Kidney (tissue), 13 donors: ENCODE measurements at regions not wholly inside any gene's neighbourhood (a gene's known extent, or its start where the extent isn't known, plus 50 kb on each side); places are given as distances from the start of the nearest gene placed in this dataset.

Source experiments
- DNase-seq, 5 donors: peaks; one replicate each; pipeline ENCODE4 v3.0.0-alpha.2; 2013 to 2020
- FAIRE-seq: peaks from 2 replicates; lab custom pipeline; 2012; peaks lifted over from hg19 to GRCh38; lab: Jason Lieb, UNC
- H3K27ac ChIP-seq, 2 donors: one replicate each; pipeline ENCODE4 v1.7.0; 2013; ENCODE audit warnings: low read depth in 2 of 2, low read length in 2 of 2, inconsistent platforms in 1 of 2
- H3K27me3 ChIP-seq: one replicate; pipeline ENCODE4 v1.7.1; 2013; ENCODE audit warnings: low read length, inconsistent platforms; ENCODE audit not compliant: control insufficient read depth, insufficient read depth
- H3K36me3 ChIP-seq, 3 donors: one replicate each; pipeline versions ENCODE4 v1.7.0 to v1.7.1; 2013; ENCODE audit warnings: low read length in 3 of 3, control low read depth in 1 of 3, inconsistent platforms in 1 of 3; ENCODE audit not compliant: insufficient read depth in 3 of 3, control insufficient read depth in 2 of 3
- H3K4me1 ChIP-seq, 3 donors: one replicate each; pipeline versions ENCODE4 v1.7.0 to v1.7.1; 2013; ENCODE audit warnings: low read length in 3 of 3, inconsistent platforms in 1 of 3, low read depth in 1 of 3; ENCODE audit not compliant: control insufficient read depth in 2 of 3, insufficient read depth in 2 of 3
- H3K4me3 ChIP-seq, 3 donors: one replicate each; pipeline versions ENCODE4 v1.7.0 to v1.8.1; 2013; ENCODE audit warnings: low read length in 3 of 3, control low read depth in 1 of 3, inconsistent platforms in 1 of 3
- H3K9ac ChIP-seq, 3 donors: one replicate each; pipeline versions ENCODE4 v1.7.0 to v1.7.1; 2013; ENCODE audit warnings: low read length in 3 of 3, control low read depth in 1 of 3, inconsistent platforms in 1 of 3
- H3K9me3 ChIP-seq, 3 donors: one replicate each; pipeline versions ENCODE4 v1.7.0 to v1.7.1; 2013; ENCODE audit warnings: low read length in 3 of 3, control low read depth in 1 of 3, inconsistent platforms in 1 of 3; ENCODE audit not compliant: control insufficient read depth in 2 of 3, insufficient read depth in 1 of 3
- intact Hi-C: fragments of 100-400 bp; cut with DNase I; formaldehyde crosslinking; loops from one replicate; pipeline ENCODE4 v1.11.1; 2022
- TF ChIP-seq, protein P1 (sequence below): IDR thresholded peaks from 3 replicates; pipeline ENCODE4 v1.5.1; 2012; ENCODE audit warnings: mild to moderate bottlenecking, moderate library complexity, borderline replicate concordance; ENCODE audit not compliant: insufficient read depth; ENCODE audit errors: extremely low read depth
- donor health status: control.
- donor health status: control.
- donor health status: control.
- donor health status: control.
- donor health status: control.
- donor health status: DM: yes; HTN: yes; CAD: no.
- donor health status: Normal renal cell carcinoma (clear cell type).

DNA sequence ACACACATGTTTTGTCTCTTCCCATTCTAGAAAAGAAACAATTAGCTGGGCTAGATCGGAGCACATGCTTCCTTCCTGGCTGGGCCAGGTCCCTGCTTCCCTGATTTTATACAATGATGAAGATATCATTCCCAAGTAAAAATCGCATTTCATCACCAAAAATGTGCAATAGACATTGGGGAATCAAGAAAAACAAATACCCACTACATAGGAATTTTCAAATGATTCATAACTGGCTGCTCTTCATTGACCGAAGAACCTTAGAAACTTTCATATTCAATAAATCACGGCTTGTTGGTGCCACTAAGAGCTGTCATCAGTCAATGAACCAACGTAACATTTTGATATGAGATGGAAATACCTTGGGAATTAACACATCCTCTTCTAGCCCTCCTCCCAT is 373.6 kb upstream of the TRIB2 start:
- H3K9me3 ChIP-seq = no peaks in the 10 kb centered on the region
- no peaks in the 10 kb centered on the region for H3K36me3 ChIP-seq
- no peaks in the 10 kb centered on the region for H3K27me3 ChIP-seq
- no peak for FAIRE-seq
- intact Hi-C loops = no loop called here
- no peak overlapping the region for H3K4me3 ChIP-seq
- H3K9ac ChIP-seq = no peak overlapping the region
- H3K4me1 ChIP-seq = no peaks in the 10 kb centered on the region
- no peak for DNase-seq
- no peak overlapping the region for H3K27ac ChIP-seq
- TF ChIP-seq, protein P1, sequence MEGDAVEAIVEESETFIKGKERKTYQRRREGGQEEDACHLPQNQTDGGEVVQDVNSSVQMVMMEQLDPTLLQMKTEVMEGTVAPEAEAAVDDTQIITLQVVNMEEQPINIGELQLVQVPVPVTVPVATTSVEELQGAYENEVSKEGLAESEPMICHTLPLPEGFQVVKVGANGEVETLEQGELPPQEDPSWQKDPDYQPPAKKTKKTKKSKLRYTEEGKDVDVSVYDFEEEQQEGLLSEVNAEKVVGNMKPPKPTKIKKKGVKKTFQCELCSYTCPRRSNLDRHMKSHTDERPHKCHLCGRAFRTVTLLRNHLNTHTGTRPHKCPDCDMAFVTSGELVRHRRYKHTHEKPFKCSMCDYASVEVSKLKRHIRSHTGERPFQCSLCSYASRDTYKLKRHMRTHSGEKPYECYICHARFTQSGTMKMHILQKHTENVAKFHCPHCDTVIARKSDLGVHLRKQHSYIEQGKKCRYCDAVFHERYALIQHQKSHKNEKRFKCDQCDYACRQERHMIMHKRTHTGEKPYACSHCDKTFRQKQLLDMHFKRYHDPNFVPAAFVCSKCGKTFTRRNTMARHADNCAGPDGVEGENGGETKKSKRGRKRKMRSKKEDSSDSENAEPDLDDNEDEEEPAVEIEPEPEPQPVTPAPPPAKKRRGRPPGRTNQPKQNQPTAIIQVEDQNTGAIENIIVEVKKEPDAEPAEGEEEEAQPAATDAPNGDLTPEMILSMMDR = no peak

DNA sequence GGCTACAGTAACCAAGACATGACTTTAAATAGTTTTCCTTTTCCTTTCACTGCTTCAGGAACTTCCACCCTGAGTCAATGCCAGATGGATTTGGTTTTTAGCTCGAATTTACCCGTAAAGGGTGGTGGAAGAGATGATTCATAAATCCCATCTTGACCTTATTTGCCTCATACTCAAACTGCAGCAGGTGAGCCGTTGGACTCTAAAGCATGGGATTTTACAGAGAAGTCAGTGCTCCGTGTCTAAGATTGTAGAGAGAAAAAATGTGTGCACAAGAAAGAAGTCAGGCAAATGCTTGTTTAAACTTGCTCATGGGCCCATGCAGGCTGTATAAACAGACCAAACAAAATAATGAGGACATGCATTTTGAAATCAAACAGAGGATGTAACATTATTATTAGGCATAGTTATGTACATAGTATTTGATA is 369.7 kb upstream of the TRIB2 start:
- no peak overlapping the region for H3K4me3 ChIP-seq
- no peak for DNase-seq
- no peaks in the 10 kb centered on the region for H3K36me3 ChIP-seq
- no peaks in the 10 kb centered on the region for H3K9me3 ChIP-seq
- no peaks in the 10 kb centered on the region for H3K27me3 ChIP-seq
- intact Hi-C loops = no loop called here
- H3K27ac ChIP-seq = no peak overlapping the region
- TF ChIP-seq, protein P1 = no peak
- no peak for FAIRE-seq
- no peaks in the 10 kb centered on the region for H3K4me1 ChIP-seq
- H3K9ac ChIP-seq = no peak overlapping the region

DNA sequence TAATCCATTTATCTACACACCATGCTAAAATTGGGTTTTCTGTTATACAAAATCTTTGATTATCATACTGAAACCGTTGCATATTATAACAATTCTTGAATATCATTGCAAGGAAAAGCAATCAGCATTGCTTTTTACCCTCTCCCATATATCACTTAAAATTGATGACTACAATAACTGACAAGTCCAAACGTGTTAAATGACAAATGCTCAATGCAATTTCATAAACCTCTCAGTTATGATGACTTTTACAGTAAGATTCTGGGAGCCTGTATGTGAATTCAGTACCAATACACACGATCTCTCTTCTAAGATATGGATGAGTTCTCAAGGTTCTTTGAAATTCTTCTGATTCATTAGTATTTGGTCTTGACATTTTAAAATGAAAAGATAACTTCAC is 368.5 kb upstream of the TRIB2 start:
- Histone ChIP-seq H3K4me3 (no peak overlapping the region), H3K36me3 (no peaks in the 10 kb centered on the region), H3K27me3 (no peaks in the 10 kb centered on the region), H3K4me1 (no peaks in the 10 kb centered on the region), H3K27ac (no peak overlapping the region), H3K9ac (no peak overlapping the region), H3K9me3 (no peaks in the 10 kb centered on the region)
- intact Hi-C loops = no loop called here
- peak; percentile 8 for FAIRE-seq
- DNase-seq = no peak
- TF ChIP-seq, protein P1 = no peak

DNA sequence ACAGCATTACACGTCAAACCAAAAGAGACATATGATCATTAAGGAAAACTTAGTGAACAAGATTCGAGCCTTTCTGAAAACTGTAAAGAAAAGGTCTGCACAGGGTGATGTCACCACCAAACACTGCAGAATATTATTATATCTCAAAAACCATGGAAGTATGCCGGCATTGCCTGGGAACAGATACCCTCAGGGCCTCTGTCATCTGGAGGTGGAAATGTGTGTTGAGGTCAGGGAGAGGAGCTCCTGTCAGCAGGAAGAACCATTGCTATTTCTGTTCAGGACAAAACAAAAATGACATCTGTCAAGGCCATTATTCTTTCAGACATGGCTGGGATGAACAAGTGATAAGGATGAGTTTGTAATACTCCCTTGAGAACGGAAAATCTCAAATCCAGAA is 365.9 kb upstream of the TRIB2 start:
- Histone ChIP-seq H3K9ac (no peak overlapping the region), H3K9me3 (peaks cover 0 to 5% (median 0%) of the 10 kb centered on the region in 3 donors), H3K4me3 (no peak overlapping the region), H3K4me1 (no peaks in the 10 kb centered on the region), H3K27me3 (no peaks in the 10 kb centered on the region), H3K36me3 (no peaks in the 10 kb centered on the region), H3K27ac (no peak overlapping the region)
- FAIRE-seq (no peak), DNase-seq (no peak)
- intact Hi-C loops = no loop called here
- TF ChIP-seq, protein P1 = no peak
